ENCODE measurements at regions not wholly inside any gene's neighbourhood (a gene's known extent, or its start where the extent isn't known, plus 50 kb on each side); places are given as distances from the start of the nearest gene placed in this dataset.

GRCh38 chr4:128416921-128417320 lies 129.3 kb upstream of the PGRMC2 start:
- TF ChIP-seq CTCF (IDR thresholded peaks at IDR 0.05), result no peak
- TF ChIP-seq EZH2 (IDR thresholded peaks at IDR 0.05; ENCODE audit: borderline replicate concordance, insufficient read depth, low read depth, low read length, poor library complexity, severe bottlenecking), result no peak
